ENCODE measurements at regions not wholly inside any gene's neighbourhood (a gene's known extent, or its start where the extent isn't known, plus 50 kb on each side); places are given as distances from the start of the nearest gene placed in this dataset.
"Not testable (repeated sequence)": the region's sequence is repeated elsewhere in the genome, so short reads cannot be mapped to it uniquely, and the experiment has no call there.

DNA sequence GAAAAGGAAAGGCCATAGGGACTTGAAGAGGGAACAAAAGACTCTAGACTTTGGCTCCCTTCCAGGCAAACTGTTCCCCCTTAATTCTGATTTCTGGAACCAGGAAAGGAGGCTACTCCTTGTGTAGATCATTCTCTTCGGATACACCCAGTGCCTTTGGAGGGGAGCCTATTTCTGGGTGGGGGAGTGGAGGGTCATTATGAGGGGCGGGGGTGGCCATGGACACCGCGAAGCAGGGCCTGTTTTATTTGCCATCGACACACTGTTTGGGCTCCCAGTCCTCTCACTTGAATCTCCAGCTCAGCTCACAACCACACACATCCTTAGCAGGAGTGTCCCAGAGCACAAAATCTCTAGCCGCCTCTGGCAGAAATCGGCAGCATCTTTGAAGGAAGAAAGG, 132.3 kb downstream of the PXDC1 start:
- DNase-seq (ENCODE audit: low spot score), result no peak

- no peak for DNase-seq (ENCODE audit: low spot score)
Measured at GRCh38 chr6:3618642-3619041, 132.9 kb downstream of the PXDC1 start.

DNA sequence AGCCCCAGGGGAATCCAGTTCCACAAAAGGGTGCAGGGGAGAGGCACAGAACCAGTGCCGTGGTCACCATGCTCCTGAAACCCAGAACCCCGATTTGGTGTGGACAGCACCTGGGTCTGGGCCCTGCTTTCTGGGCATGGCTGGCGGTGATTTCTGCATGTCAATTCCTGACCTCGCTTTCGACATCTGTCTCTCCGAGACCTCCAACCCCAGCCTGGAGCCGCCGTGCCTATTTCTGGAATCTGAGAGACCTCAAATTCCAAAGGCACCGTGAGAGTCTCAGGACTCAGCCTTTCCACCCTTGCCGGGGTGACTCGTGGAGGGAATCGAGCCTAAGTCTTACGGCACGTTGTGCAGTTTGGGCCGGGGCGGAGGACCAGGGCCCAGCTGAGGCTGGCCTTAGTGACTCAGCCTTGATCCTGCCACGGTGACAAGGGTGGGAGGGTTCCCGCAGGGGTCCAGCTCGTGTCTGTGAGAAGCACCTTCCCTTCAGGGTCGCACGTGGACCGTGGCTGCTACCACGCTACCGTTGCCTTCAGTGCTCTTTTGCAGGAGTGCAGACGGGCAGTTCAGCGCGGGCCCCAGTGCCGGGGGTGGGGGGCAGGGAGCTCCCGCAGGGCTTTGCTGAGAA, 133.7 kb downstream of the PXDC1 start:
- no peak for DNase-seq (ENCODE audit: low spot score)

DNA sequence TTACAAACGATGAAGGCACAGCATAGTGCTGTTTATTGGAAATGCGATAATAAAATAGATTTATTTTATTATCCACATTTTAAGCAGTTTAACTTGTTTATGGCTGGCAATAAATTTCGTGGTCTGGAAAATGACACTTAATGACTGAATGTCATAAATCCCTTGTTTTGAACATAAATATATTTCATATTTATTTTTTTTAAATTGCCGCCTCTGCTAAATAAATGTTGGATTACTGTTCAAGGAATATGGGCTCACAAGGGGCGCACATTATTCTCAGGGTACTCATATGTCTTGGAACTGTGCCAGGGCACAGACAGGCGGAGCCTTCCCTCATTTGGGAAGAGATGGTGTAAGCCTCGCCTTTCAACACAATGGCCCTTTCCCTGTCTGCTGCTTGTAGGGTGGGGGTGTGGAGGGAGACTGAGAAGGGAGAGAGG, 134.3 kb downstream of the PXDC1 start:
- DNase-seq (ENCODE audit: low spot score), result no peak

- DNase-seq (ENCODE audit: low spot score), result no peak
Measured at GRCh38 chr6:3616565-3617176, 134.8 kb downstream of the PXDC1 start.

- DNase-seq (ENCODE audit: low spot score), result no peak
Measured at GRCh38 chr6:3615391-3616380, 135.8 kb downstream of the PXDC1 start.

GRCh38 chr6:3614918-3615317, 136.6 kb downstream of the PXDC1 start:
- no peak for DNase-seq (ENCODE audit: low spot score)

- not testable (repeated sequence) for DNase-seq (ENCODE audit: low spot score)
Measured at GRCh38 chr6:3613565-3613964, 137.9 kb downstream of the PXDC1 start.

DNA sequence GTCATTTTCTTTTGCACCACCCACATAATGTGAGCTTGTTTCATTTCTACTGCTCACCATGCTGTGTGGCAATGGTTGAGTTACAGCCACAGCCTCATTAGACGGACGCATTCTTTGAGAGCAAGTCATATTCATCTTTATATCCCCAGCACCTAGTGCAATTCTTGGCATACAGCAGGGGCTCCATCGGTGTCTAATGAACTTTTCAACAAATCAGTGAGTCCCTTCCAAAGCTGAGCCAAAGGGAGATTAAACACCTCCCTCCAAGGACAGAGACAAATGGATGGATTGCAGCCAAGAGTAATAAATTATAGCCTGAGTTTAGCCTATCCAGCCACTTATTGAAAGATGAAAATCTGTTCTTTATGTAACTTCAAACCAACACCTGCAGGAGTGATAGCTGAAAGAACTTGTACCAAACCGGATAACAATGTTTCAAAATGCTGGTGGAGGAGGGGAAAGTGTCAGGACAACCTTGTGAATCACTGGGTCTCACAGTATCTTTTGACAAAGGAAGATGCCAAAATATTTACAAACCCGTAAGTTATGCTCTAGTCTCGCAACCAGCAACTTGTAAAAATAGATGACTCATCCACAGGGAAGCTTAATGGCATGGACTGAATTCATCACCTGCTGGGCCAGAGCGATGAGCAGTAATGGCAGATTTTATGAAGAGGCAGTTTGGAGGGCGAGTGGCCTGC, 139.0 kb downstream of the PXDC1 start:
- peak; percentile 84 for DNase-seq (ENCODE audit: low spot score)

DNA sequence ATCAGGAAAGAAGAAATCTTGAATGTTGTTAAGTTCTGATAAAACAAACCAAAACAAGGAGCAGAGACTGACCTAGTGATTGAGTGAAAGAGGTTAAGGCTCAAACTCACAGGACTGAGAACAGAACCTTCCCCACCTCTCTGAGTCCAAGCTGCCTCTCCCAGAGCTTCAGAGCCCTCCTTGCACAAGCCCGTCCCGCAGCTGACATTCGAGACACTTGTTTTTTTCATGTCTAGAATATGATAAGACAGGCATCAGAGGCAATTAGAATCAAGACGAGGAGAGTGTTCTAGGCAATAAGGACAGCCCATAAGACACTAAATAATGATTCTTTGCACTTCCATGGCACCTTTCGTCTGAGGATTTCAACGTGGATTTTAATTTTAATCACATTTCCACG, 140.6 kb downstream of the PXDC1 start:
- no peak for DNase-seq (ENCODE audit: low spot score)

- DNase-seq (ENCODE audit: low spot score), result no peak
Measured at GRCh38 chr6:3610206-3610605, 141.3 kb downstream of the PXDC1 start.

DNA sequence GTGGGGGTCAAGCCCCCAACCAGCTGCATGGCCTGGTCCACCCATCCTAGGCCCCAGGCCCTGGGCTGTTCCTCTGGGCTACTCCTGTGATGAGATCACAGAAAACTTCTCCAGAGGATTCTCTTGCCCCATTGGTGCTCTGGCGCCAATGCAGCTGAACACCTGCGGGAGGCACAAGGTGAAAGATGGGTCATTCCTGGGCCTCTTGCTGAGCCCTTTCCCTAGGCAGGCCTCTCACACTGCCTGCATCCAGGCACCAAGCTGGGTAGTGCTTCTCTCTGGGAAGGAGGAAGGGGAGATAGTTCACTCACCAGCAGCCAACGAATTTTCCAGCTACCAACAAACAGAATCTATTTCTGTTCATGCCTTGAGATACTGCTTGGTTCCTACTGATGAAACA, 142.1 kb downstream of the PXDC1 start:
- DNase-seq (ENCODE audit: low spot score), result no peak

DNA sequence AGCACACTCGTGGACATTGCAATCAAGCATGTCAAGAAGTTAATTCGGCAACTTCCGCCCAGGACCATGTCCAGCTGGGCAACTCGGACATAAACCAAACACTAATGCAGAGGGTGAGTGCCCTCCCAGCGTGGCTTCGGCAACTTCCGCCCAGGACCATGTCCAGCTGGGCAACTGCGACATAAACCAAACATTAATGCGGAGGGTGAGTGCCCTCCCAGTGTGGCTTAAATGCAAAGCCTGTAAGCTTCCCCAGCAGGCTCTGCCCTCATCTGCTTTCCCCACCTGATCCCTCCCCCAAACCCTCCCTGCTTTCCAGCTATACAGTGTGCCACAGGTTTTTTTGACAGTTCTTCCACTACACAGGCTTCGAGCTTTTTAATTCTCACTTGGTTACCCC, 143.4 kb downstream of the PXDC1 start:
- DNase-seq (ENCODE audit: low spot score), result no peak

- DNase-seq (ENCODE audit: low spot score), result no peak
Measured at GRCh38 chr6:3607599-3607998, 143.9 kb downstream of the PXDC1 start.

- DNase-seq (ENCODE audit: low spot score), result no peak
Measured at GRCh38 chr6:3607171-3607570, 144.3 kb downstream of the PXDC1 start.

GRCh38 chr6:3603340-3604130, 146.7 kb upstream of the SLC22A23 start:
- no peak for DNase-seq (ENCODE audit: low spot score)

GRCh38 chr6:3601570-3601969, 144.7 kb upstream of the SLC22A23 start:
- no peak for DNase-seq (ENCODE audit: low spot score)

- DNase-seq (ENCODE audit: low spot score), result no peak
Measured at GRCh38 chr6:3597500-3598064, 140.7 kb upstream of the SLC22A23 start.

DNA sequence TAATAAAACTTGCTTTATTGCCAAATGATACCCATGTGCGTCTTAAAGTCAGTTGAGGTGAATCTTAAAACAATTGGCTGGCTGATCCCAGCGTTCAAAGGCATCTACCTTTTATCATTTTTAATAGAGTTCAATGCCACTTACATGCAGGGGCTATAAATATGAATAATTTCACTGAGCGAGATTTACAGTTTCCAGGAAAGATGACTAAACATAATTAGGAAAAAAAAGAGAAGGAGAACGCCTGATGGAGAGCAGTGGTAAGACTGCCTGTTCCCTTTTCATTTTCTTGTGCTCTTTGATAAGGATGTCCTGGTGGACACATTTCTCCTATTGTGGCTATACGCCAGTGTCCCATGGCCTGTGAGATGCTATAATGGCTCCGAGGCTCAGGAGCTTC, 139.9 kb upstream of the SLC22A23 start:
- DNase-seq (ENCODE audit: low spot score), result no peak

- no peak for DNase-seq (ENCODE audit: low spot score)
Measured at GRCh38 chr6:3594201-3594600, 137.4 kb upstream of the SLC22A23 start.

- no peak for DNase-seq (ENCODE audit: low spot score)
Measured at GRCh38 chr6:3593161-3593560, 136.3 kb upstream of the SLC22A23 start.
